ENCODE measurements at regions not wholly inside any gene's neighbourhood (a gene's known extent, or its start where the extent isn't known, plus 50 kb on each side); places are given as distances from the start of the nearest gene placed in this dataset.
"Not testable (repeated sequence)": the region's sequence is repeated elsewhere in the genome, so short reads cannot be mapped to it uniquely, and the experiment has no call there.

DNA sequence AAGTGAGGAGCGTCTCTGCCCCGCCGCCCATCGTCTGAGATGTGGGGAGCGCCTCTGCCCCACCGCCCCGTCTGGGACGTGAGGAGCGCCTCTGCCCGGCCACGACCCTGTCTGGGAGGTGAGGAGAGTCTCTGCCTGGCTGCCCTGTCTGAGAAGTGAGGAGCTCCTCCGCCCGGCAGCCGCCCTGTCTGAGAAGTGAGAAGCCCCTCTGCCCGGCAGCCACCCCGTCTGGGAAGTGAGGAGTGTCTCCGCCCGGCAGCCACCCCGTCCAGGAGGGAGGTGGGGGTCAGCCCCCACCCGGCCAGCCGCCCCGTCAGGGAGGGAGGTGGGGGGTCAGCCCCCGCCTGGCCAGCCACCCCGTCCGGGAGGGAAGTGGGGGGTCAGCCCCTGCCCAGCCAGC, 823.0 kb upstream of the GBE1 start:
- not testable (repeated sequence) for TF ChIP-seq POLR2A, POLR2AphosphoS5, SPI1, TAF1, POU2F2 (IDR thresholded peaks at IDR 0.05; ENCODE audit: low read depth, low read length)

Measured in GM12891 (cell line).